Neural crest cell (in vitro differentiated cells): ENCODE measurements at regions not wholly inside any gene's neighbourhood (a gene's known extent, or its start where the extent isn't known, plus 50 kb on each side); places are given as distances from the start of the nearest gene placed in this dataset.

Experiments
- DNase-seq: peaks from one replicate; pipeline ENCODE4 v3.0.0; 2021; ENCODE audit warnings: low read depth, mixed read lengths, low spot score
- H3K27ac Mint-ChIP-seq: one replicate; pipeline ENCODE4 v1.8.0; 2021; ENCODE audit warnings: mild to moderate bottlenecking, mixed read lengths; ENCODE audit not compliant: unreplicated experiment
- H3K27me3 Mint-ChIP-seq: 2 replicates; pipeline ENCODE4 v1.8.0; 2021; ENCODE audit warnings: low read depth, mild to moderate bottlenecking, mixed read lengths
- H3K36me3 Mint-ChIP-seq: 2 replicates; pipeline ENCODE4 v1.8.0; 2021; ENCODE audit warnings: low read depth, mild to moderate bottlenecking, mixed read lengths
- H3K4me1 Mint-ChIP-seq: 2 replicates; pipeline ENCODE4 v1.8.0; 2021; ENCODE audit warnings: mixed read lengths
- H3K4me3 Mint-ChIP-seq: one replicate; pipeline ENCODE4 v1.8.0; 2021; ENCODE audit warnings: mild to moderate bottlenecking, mixed read lengths
- H3K9me3 Mint-ChIP-seq: 2 replicates; pipeline ENCODE4 v1.8.0; 2021; ENCODE audit warnings: mixed read lengths
- CTCF ChIP-seq: fragments of 200-600 bp; sonication (generic); conservative IDR thresholded peaks from 2 replicates; pipeline ENCODE4 v1.5.0; 2021; ENCODE audit warnings: antibody characterized with exemption, mild to moderate bottlenecking

- no peak for TF ChIP-seq CTCF
- Mint-ChIP-seq H3K9me3 (no peaks in the 10 kb centered on the region), H3K36me3 (no peaks in the 10 kb centered on the region), H3K27me3 (no peaks in the 10 kb centered on the region), H3K27ac (no peak overlapping the region), H3K4me3 (no peak overlapping the region), H3K4me1 (no peaks in the 10 kb centered on the region)
- DNase-seq = no peak
Measured at GRCh38 chr4:158374318-158374717, 147.4 kb upstream of the RXFP1 start.

GRCh38 chr4:158376106-158376840 lies 145.4 kb upstream of the RXFP1 start:
- DNase-seq = no peak
- no peak overlapping the region for H3K27ac Mint-ChIP-seq
- H3K9me3 Mint-ChIP-seq = no peaks in the 10 kb centered on the region
- no peaks in the 10 kb centered on the region for H3K36me3 Mint-ChIP-seq
- no peaks in the 10 kb centered on the region for H3K27me3 Mint-ChIP-seq
- H3K4me3 Mint-ChIP-seq = no peak overlapping the region
- TF ChIP-seq CTCF = no peak
- H3K4me1 Mint-ChIP-seq = no peaks in the 10 kb centered on the region

- no peaks in the 10 kb centered on the region for H3K4me1 Mint-ChIP-seq
- H3K36me3 Mint-ChIP-seq = no peaks in the 10 kb centered on the region
- no peaks in the 10 kb centered on the region for H3K9me3 Mint-ChIP-seq
- H3K4me3 Mint-ChIP-seq = no peak overlapping the region
- H3K27me3 Mint-ChIP-seq = no peaks in the 10 kb centered on the region
- no peak for DNase-seq
- TF ChIP-seq CTCF = no peak
- H3K27ac Mint-ChIP-seq = no peak overlapping the region
Measured at GRCh38 chr4:158384414-158384813, 137.3 kb upstream of the RXFP1 start.

GRCh38 chr4:158395343-158395742 lies 126.3 kb upstream of the RXFP1 start:
- Mint-ChIP-seq H3K36me3 (no peaks in the 10 kb centered on the region), H3K27me3 (no peaks in the 10 kb centered on the region), H3K4me1 (no peaks in the 10 kb centered on the region), H3K4me3 (no peak overlapping the region), H3K9me3 (no peaks in the 10 kb centered on the region), H3K27ac (no peak overlapping the region)
- no peak for DNase-seq
- TF ChIP-seq CTCF = no peak

GRCh38 chr4:158395889-158396288 lies 125.8 kb upstream of the RXFP1 start:
- no peak for TF ChIP-seq CTCF
- no peaks in the 10 kb centered on the region for H3K9me3 Mint-ChIP-seq
- no peaks in the 10 kb centered on the region for H3K36me3 Mint-ChIP-seq
- no peak for DNase-seq
- H3K4me3 Mint-ChIP-seq = no peak overlapping the region
- H3K4me1 Mint-ChIP-seq = no peaks in the 10 kb centered on the region
- no peaks in the 10 kb centered on the region for H3K27me3 Mint-ChIP-seq
- H3K27ac Mint-ChIP-seq = no peak overlapping the region
